GM10266 (cell line): ENCODE measurements at regions not wholly inside any gene's neighbourhood (a gene's known extent, or its start where the extent isn't known, plus 50 kb on each side); places are given as distances from the start of the nearest gene placed in this dataset.

Experiments
- DNase-seq: peaks from one replicate; pipeline ENCODE4 v3.0.0; 2012; ENCODE audit errors: extremely low spot score
- TF ChIP-seq, protein P1 (sequence below): IDR thresholded peaks from 2 replicates; pipeline ENCODE4 v1.5.1; 2012; ENCODE audit warnings: mild to moderate bottlenecking, low read depth; ENCODE audit not compliant: control insufficient read depth, insufficient read depth; ENCODE audit errors: missing control alignments

GRCh38 chr7:11952972-11953371 is 121.0 kb upstream of the THSD7A start:
- DNase-seq = no peak
- TF ChIP-seq, protein P1, sequence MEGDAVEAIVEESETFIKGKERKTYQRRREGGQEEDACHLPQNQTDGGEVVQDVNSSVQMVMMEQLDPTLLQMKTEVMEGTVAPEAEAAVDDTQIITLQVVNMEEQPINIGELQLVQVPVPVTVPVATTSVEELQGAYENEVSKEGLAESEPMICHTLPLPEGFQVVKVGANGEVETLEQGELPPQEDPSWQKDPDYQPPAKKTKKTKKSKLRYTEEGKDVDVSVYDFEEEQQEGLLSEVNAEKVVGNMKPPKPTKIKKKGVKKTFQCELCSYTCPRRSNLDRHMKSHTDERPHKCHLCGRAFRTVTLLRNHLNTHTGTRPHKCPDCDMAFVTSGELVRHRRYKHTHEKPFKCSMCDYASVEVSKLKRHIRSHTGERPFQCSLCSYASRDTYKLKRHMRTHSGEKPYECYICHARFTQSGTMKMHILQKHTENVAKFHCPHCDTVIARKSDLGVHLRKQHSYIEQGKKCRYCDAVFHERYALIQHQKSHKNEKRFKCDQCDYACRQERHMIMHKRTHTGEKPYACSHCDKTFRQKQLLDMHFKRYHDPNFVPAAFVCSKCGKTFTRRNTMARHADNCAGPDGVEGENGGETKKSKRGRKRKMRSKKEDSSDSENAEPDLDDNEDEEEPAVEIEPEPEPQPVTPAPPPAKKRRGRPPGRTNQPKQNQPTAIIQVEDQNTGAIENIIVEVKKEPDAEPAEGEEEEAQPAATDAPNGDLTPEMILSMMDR = no peak

DNA sequence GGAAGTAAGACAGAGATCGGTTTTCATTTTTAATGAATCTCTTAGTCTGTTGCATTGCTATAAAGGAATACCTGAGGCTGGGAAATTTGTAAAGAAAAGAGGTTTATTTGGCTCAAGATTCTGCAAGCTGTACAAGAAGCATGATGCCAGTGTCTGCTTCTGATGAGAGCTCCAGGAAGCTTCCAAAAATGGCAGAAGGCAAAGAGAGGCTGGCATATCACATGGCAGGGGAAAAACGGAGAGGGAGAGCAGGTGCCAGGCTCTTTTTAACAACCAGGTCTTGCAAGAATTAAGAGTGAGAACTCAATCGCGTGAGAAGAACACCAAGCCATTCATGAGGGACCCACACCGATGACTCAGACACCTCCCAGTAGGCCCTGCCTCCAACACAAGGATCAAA is 125.0 kb upstream of the THSD7A start:
- no peak for DNase-seq
- TF ChIP-seq, protein P1 = no peak

GRCh38 chr7:11957956-11958355 is 126.0 kb upstream of the THSD7A start:
- DNase-seq = no peak
- TF ChIP-seq, protein P1 = no peak

GRCh38 chr7:11959121-11959520 is 127.1 kb upstream of the THSD7A start:
- no peak for DNase-seq
- TF ChIP-seq, protein P1 = no peak

DNA sequence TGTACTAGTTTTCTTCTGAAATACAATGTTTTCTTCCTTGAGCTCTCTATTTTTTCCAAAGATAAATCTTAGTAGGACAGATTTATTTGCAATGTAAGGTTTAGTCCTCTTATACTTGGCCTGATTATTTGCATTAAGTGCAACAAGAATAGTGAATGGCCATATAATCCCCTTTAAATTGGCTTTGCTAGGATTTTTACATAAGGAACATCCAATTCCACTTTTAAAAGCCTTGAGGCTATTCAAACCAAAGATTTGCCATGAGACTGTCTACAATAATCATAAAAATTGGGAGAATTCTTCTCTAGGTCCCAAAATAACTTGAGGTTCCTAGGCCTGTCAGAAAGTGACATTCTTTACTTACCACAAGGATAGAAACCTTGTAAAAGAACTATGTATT is 128.6 kb upstream of the THSD7A start:
- TF ChIP-seq, protein P1 = no peak
- no peak for DNase-seq

DNA sequence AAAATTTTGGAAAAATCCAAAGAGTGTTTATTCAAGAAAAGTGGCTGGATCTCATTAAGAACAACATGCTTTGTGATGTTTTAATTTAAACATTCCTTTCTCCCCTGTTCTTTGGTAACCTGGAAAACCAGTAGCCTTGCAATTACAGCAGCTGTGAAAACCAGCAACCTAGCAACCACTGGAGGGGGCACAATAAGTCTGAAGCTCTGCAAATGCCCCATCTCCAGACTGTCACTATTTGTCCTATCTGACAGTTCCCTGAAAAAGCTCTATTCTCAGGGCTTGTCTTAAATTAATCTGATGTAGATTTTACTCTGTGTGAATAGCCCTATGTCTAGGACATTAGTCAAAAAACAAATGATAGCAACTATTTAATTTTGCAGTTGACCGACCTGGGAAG is 137.6 kb upstream of the THSD7A start:
- DNase-seq = no peak
- TF ChIP-seq, protein P1 = no peak

GRCh38 chr7:11970132-11970531 is 138.1 kb upstream of the THSD7A start:
- TF ChIP-seq, protein P1 = no peak
- no peak for DNase-seq
